ENCODE measurements at regions not wholly inside any gene's neighbourhood (a gene's known extent, or its start where the extent isn't known, plus 50 kb on each side); places are given as distances from the start of the nearest gene placed in this dataset.

GRCh38 chr6:139542351-139542750, 167.9 kb upstream of the CITED2 start:
- Mint-ChIP-seq H3K4me1 (ENCODE audit: low read depth) (peaks cover 39% of the 10 kb centered on the region), H3K9me3 (no peaks in the 10 kb centered on the region), H3K27me3 (no peaks in the 10 kb centered on the region), H3K27ac (no peak overlapping the region), H3K36me3 (ENCODE audit: low read depth) (no peaks in the 10 kb centered on the region), H3K4me3 (no peak overlapping the region)
- intact Hi-C loops (cut with micrococcal nuclease) = no loop called here

GRCh38 chr6:139540894-139541293, 166.4 kb upstream of the CITED2 start:
- intact Hi-C loops (cut with micrococcal nuclease) = no loop called here
- Mint-ChIP-seq H3K27me3 (no peaks in the 10 kb centered on the region), H3K36me3 (ENCODE audit: low read depth) (no peaks in the 10 kb centered on the region), H3K4me3 (no peak overlapping the region), H3K27ac (peak overlapping the region; percentile 33), H3K9me3 (no peaks in the 10 kb centered on the region), H3K4me1 (ENCODE audit: low read depth) (peaks cover 33% of the 10 kb centered on the region)

DNA sequence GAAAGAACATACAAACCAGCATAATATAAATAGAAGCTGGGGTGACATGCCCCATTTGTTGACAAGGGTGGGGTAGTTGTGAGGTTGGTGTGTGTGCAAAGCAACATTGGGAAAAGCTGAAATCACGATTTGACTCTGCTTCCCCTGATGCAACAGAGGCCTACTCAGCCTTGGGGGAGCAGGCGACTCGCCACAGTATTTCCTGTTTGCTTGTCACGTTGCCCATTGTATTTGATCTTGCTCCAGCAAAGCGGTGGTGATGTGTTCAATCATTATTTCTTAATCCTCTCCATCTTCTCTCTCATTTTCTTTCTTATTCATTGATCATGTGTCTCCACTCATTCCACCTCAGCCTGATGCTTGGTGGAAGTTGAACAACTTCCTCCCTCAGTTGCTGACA, 165.8 kb upstream of the CITED2 start:
- Mint-ChIP-seq H3K27ac (peak overlapping the region; percentile 33), H3K27me3 (no peaks in the 10 kb centered on the region), H3K9me3 (no peaks in the 10 kb centered on the region), H3K36me3 (ENCODE audit: low read depth) (no peaks in the 10 kb centered on the region), H3K4me1 (ENCODE audit: low read depth) (peaks cover 28% of the 10 kb centered on the region), H3K4me3 (no peak overlapping the region)
- intact Hi-C loops (cut with micrococcal nuclease) = no loop called here

GRCh38 chr6:139539852-139540251, 165.4 kb upstream of the CITED2 start:
- Mint-ChIP-seq H3K27me3 (no peaks in the 10 kb centered on the region), H3K9me3 (no peaks in the 10 kb centered on the region), H3K4me1 (ENCODE audit: low read depth) (peaks cover 25% of the 10 kb centered on the region), H3K4me3 (no peak overlapping the region), H3K27ac (peak overlapping the region; percentile 33), H3K36me3 (ENCODE audit: low read depth) (no peaks in the 10 kb centered on the region)
- intact Hi-C loops (cut with micrococcal nuclease) = no loop called here

GRCh38 chr6:139538366-139538765, 163.9 kb upstream of the CITED2 start:
- H3K27ac Mint-ChIP-seq = no peak overlapping the region

GRCh38 chr6:139536751-139537617, 162.5 kb upstream of the CITED2 start:
- H3K4me3 Mint-ChIP-seq = no peak overlapping the region
- no peaks in the 10 kb centered on the region for H3K36me3 Mint-ChIP-seq (ENCODE audit: low read depth)
- H3K27me3 Mint-ChIP-seq = no peaks in the 10 kb centered on the region
- intact Hi-C loops (cut with micrococcal nuclease) = no loop called here
- no peaks in the 10 kb centered on the region for H3K9me3 Mint-ChIP-seq
- H3K27ac Mint-ChIP-seq = no peak overlapping the region
- H3K4me1 Mint-ChIP-seq (ENCODE audit: low read depth) = peaks cover 38% of the 10 kb centered on the region

More at GRCh38 chr6:139538366-139538765, 163.9 kb upstream of the CITED2 start:
- Mint-ChIP-seq H3K27me3 (no peaks in the 10 kb centered on the region), H3K9me3 (no peaks in the 10 kb centered on the region), H3K4me3 (no peak overlapping the region), H3K36me3 (ENCODE audit: low read depth) (no peaks in the 10 kb centered on the region), H3K4me1 (ENCODE audit: low read depth) (peaks cover 38% of the 10 kb centered on the region)
- intact Hi-C loops (cut with micrococcal nuclease) = no loop called here

DNA sequence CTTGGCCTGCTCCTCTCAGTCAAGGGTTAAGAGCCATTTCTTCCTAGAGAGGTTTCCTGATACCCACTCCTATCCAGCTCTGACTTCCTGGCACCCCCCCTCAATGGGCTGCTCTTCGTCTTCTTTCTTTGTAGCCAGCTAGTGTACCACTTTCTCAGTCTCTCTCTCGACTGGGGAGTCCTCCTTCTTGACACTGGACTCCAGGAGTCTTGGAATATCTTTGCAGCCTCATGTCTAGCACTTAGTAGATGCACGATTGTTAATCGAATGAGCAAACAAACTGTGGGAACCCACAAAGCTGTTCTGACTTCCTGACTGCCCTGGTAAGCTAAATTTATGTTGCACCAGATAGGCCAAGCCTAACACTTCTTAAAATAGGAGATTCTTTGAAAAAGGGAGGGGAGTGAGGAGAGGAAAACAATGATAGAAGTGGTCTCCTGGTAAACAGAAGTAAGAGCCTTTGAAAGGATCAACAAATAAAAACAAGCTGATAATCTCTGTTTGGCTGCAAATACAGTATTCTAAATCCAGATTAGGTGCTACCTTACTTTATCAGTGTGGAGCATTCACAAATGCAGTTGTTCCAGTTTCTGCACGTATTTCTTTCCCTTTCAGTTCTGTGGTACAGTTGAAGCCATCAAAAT, 160.1 kb upstream of the CITED2 start:
- intact Hi-C loops (cut with micrococcal nuclease) = no loop called here
- no peaks in the 10 kb centered on the region for H3K9me3 Mint-ChIP-seq
- no peaks in the 10 kb centered on the region for H3K36me3 Mint-ChIP-seq (ENCODE audit: low read depth)
- H3K27ac Mint-ChIP-seq = peak overlapping the region; percentile 78
- H3K4me3 Mint-ChIP-seq = peak overlapping the region; percentile 52
- H3K4me1 Mint-ChIP-seq (ENCODE audit: low read depth) = peaks cover 30% of the 10 kb centered on the region
- H3K27me3 Mint-ChIP-seq = no peaks in the 10 kb centered on the region

GRCh38 chr6:139533573-139534471, 159.4 kb upstream of the CITED2 start:
- H3K4me1 Mint-ChIP-seq (ENCODE audit: low read depth) = peaks cover 33% of the 10 kb centered on the region
- H3K4me3 Mint-ChIP-seq = peak overlapping the region; percentile 52
- no peaks in the 10 kb centered on the region for H3K9me3 Mint-ChIP-seq
- H3K36me3 Mint-ChIP-seq (ENCODE audit: low read depth) = no peaks in the 10 kb centered on the region
- intact Hi-C loops (cut with micrococcal nuclease) = loop anchor here (2.0 kb wide), 1 partner anchor 159 kb away; the partner anchor contains the start of gene CITED2
- peak overlapping the region; percentile 78 for H3K27ac Mint-ChIP-seq
- no peaks in the 10 kb centered on the region for H3K27me3 Mint-ChIP-seq

GRCh38 chr6:139533171-139533570, 158.7 kb upstream of the CITED2 start:
- intact Hi-C loops (cut with micrococcal nuclease) = loop anchor here (2.0 kb wide), 1 partner anchor 158 kb away; the partner anchor contains the start of gene CITED2
- Mint-ChIP-seq H3K27ac (peak overlapping the region; percentile 78), H3K4me3 (peak overlapping the region; percentile 8), H3K4me1 (ENCODE audit: low read depth) (peaks cover 33% of the 10 kb centered on the region), H3K9me3 (no peaks in the 10 kb centered on the region), H3K36me3 (ENCODE audit: low read depth) (no peaks in the 10 kb centered on the region), H3K27me3 (no peaks in the 10 kb centered on the region)

- no peaks in the 10 kb centered on the region for H3K36me3 Mint-ChIP-seq (ENCODE audit: low read depth)
- peak overlapping the region; percentile 70 for H3K27ac Mint-ChIP-seq
- H3K9me3 Mint-ChIP-seq = no peaks in the 10 kb centered on the region
- intact Hi-C loops (cut with micrococcal nuclease) = loop anchor here (2.0 kb wide), 1 partner anchor 157 kb away; the partner anchor contains the start of gene CITED2
- no peak overlapping the region for H3K4me3 Mint-ChIP-seq
- no peaks in the 10 kb centered on the region for H3K27me3 Mint-ChIP-seq
- peaks cover 33% of the 10 kb centered on the region for H3K4me1 Mint-ChIP-seq (ENCODE audit: low read depth)
Measured at GRCh38 chr6:139531148-139532115, 157.0 kb upstream of the CITED2 start.

GRCh38 chr6:139530561-139530960, 156.1 kb upstream of the CITED2 start:
- peak overlapping the region; percentile 70 for H3K27ac Mint-ChIP-seq
- intact Hi-C loops (cut with micrococcal nuclease) = no loop called here

DNA sequence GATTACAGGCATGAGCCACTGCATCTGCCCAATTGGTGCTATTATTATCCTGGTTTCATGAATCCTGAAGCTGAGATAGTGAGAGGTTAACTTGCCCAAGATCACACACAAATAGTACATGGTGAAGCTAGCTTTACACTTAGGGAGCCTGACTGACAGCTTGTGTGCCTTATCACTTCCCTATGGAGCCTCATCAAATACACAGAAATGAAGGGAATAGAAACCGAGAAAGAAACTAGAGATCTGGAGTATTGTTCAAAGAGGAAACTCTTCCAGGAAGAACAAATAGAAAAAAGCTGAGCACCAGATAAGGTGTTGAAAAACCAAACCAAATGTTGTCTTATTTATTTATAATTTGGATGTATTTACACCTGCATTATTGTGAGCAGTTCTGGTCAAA, 155.0 kb upstream of the CITED2 start:
- H3K36me3 Mint-ChIP-seq (ENCODE audit: low read depth) = no peaks in the 10 kb centered on the region
- intact Hi-C loops (cut with micrococcal nuclease) = no loop called here
- peaks cover 28% of the 10 kb centered on the region for H3K4me1 Mint-ChIP-seq (ENCODE audit: low read depth)
- no peaks in the 10 kb centered on the region for H3K27me3 Mint-ChIP-seq
- peak overlapping the region; percentile 44 for H3K27ac Mint-ChIP-seq
- H3K4me3 Mint-ChIP-seq = no peak overlapping the region
- H3K9me3 Mint-ChIP-seq = peaks cover 2% of the 10 kb centered on the region

More at GRCh38 chr6:139530561-139530960, 156.1 kb upstream of the CITED2 start:
- H3K27me3 Mint-ChIP-seq = no peaks in the 10 kb centered on the region
- no peaks in the 10 kb centered on the region for H3K9me3 Mint-ChIP-seq
- no peak overlapping the region for H3K4me3 Mint-ChIP-seq
- H3K36me3 Mint-ChIP-seq (ENCODE audit: low read depth) = no peaks in the 10 kb centered on the region
- peaks cover 33% of the 10 kb centered on the region for H3K4me1 Mint-ChIP-seq (ENCODE audit: low read depth)

- peaks cover 19% of the 10 kb centered on the region for H3K4me1 Mint-ChIP-seq (ENCODE audit: low read depth)
- peaks cover 8% of the 10 kb centered on the region for H3K9me3 Mint-ChIP-seq
- H3K27me3 Mint-ChIP-seq = no peaks in the 10 kb centered on the region
- no peak overlapping the region for H3K27ac Mint-ChIP-seq
- no peak overlapping the region for H3K4me3 Mint-ChIP-seq
- intact Hi-C loops (cut with micrococcal nuclease) = no loop called here
- H3K36me3 Mint-ChIP-seq (ENCODE audit: low read depth) = no peaks in the 10 kb centered on the region
Measured at GRCh38 chr6:139528471-139528870, 154.0 kb upstream of the CITED2 start.

Measured in dendritic cell treated with granulocyte-macrophage colony-stimulating factor and Interleukin-4, amounts not matched to agents 40 ng/mL and 50 ng/mL, for 4 days (primary cell).